K562 (cell line): ENCODE measurements at regions not wholly inside any gene's neighbourhood (a gene's known extent, or its start where the extent isn't known, plus 50 kb on each side); places are given as distances from the start of the nearest gene placed in this dataset.

Experiments used
- ATF1 ChIP-seq, 2 experiments: fragments of 450-650 bp in 1 of 2; IDR thresholded peaks; 2 replicates each; pipeline ENCODE4 v1.6.1; 2016; ENCODE audit warnings: missing compliant biosample characterization in 1 of 2, missing genetic modification characterization in 1 of 2
- ATF3 ChIP-seq, 2 experiments: fragments of 450-650 bp in 1 of 2; sonication (generic) in 1 of 2; formaldehyde crosslinking in 1 of 2; IDR thresholded peaks in 1 of 2; conservative IDR thresholded peaks in 1 of 2; 2 replicates each; pipeline versions ENCODE4 v1.6.1 to v1.8.1; 2016 to 2023; ENCODE audit warnings: mild to moderate bottlenecking in 2 of 2, moderate library complexity in 2 of 2, inconsistent platforms in 1 of 2, missing genetic modification reagents in 1 of 2
- CREM ChIP-seq: IDR thresholded peaks from 2 replicates; pipeline ENCODE4 v1.6.1; 2014; ENCODE audit warnings: antibody characterized with exemption, low read depth
- CTCF ChIP-seq, 3 experiments: IDR thresholded peaks in 2 of 3; conservative IDR thresholded peaks in 1 of 3; 2 replicates each; pipeline ENCODE4 v1.5.1; 2011 to 2012; ENCODE audit warnings: low read length in 3 of 3, mild to moderate bottlenecking in 3 of 3, control low read depth in 2 of 3, improper control_type of control experiment in 1 of 3, inconsistent platforms in 1 of 3, low read depth in 1 of 3, mixed read lengths in 1 of 3, moderate library complexity in 1 of 3; ENCODE audit not compliant: insufficient read depth in 2 of 3
- TF ChIP-seq, protein P1 (sequence below): fragments of 450-650 bp; IDR thresholded peaks from 2 replicates; pipeline ENCODE4 v1.6.1; 2016

- TF ChIP-seq CTCF (IDR thresholded peaks at IDR 0.05 in 2 of 3, conservative IDR thresholded peaks at IDR 0.05 in 1 of 3; ENCODE audit: insufficient read depth in 2 of 3, low read depth in 1 of 3, low read length in 3 of 3) (peak; percentile 29 to 42 (median 30); a peak in 4 of 6 replicates), CREM (peak; percentile 73), ATF1 (CRISPR knock-in tag; IDR thresholded peaks at IDR 0.05) (no peak), ATF1 (tag; IDR thresholded peaks at IDR 0.05) (peak; percentile 51), ATF3 (IDR thresholded peaks at IDR 0.05) (peak; percentile 32), ATF3 (CRISPR knock-in tag; conservative IDR thresholded peaks at IDR 0.05) (no peak)
- TF ChIP-seq, protein P1, sequence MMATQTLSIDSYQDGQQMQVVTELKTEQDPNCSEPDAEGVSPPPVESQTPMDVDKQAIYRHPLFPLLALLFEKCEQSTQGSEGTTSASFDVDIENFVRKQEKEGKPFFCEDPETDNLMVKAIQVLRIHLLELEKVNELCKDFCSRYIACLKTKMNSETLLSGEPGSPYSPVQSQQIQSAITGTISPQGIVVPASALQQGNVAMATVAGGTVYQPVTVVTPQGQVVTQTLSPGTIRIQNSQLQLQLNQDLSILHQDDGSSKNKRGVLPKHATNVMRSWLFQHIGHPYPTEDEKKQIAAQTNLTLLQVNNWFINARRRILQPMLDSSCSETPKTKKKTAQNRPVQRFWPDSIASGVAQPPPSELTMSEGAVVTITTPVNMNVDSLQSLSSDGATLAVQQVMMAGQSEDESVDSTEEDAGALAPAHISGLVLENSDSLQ: peak; percentile 90
Measured at GRCh38 chr12:124508381-124509079, 58.9 kb downstream of the NCOR2 start (continued).
